Pulmonary artery endothelial cell (primary cell): ENCODE measurements at regions not wholly inside any gene's neighbourhood (a gene's known extent, or its start where the extent isn't known, plus 50 kb on each side); places are given as distances from the start of the nearest gene placed in this dataset.
"Not testable (repeated sequence)": the region's sequence is repeated elsewhere in the genome, so short reads cannot be mapped to it uniquely, and the experiment has no call there.

Experiments used
- DNase-seq: peaks from one replicate; pipeline ENCODE4 v3.0.0-alpha.2; 2011; ENCODE audit warnings: low read depth, low spot score

DNA sequence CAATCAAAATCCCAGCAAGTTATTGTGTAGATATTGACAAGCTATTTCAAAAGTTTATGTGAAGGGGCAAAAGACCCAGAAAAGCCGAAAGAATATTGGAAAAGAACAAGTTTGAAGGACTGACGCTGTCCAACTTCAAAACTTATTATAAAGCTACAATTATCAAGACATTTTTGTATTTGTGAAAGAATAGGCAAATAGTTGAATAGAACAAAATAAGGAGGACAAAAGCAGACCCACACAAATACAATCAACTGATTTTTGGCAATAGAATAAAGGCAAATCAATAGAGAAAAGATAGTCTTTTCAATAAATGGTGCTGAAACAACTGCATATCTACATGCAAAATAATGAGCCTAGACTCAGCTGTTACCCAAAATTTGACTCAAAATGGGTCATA lies 807.7 kb upstream of the CDH6 start:
- no peak for DNase-seq

DNA sequence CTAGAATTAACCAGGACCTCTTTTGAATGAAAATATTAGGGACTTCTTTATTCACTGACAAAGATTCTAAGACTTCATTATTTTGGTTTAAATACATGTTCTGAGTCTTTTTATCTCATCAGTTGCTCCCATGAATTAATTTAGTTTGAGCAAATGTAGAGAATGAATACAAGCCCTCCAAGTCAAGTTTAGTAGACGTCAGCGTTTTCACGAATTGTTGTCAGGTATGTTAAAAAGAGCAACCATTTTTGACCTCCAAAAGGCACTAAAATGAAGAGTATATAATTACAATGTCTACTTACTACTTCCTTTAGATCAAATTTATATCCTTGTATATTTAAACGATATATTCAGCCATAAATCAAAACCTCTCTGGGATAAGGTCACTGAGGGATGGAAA lies 809.3 kb upstream of the CDH6 start:
- no peak for DNase-seq

DNA sequence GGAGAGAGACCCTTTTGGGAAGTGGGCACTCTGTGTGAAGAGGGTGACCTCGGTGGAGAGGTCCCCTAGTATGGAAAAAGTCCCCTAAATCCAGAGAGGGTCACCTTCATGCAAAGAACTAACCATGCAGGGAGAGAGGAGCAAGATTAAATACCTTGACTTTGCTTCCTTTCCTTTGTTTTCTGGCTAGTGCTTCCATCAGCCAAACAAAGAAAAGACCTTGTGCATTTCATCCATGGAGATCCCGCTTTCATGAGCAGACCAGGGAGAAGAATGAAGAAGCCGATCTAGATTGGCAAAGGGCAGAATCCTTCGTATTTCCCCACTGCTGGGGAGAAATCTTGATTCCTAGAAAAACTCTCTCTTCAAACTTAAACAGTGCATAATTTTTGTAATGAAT lies 813.3 kb upstream of the CDH6 start:
- no peak for DNase-seq

DNA sequence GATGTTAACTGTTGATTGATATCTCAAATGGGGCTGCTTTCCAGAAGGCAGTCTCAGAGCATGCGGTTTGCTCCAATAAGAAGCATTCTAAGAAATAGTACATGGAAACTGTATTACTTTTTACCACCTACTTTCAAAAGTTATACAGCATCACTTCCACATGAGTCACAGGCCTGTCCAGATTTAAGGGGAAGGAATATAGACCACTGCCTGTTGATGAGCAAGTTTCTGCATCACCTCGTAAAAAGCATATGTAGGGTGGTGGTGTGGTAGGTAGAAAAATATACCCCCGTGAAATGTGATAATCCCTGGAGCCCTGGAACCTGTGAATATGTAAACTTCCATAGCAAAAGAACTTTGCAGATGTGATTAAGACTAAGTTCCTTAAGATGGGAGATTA lies 816.6 kb upstream of the CDH6 start:
- no peak for DNase-seq

DNA sequence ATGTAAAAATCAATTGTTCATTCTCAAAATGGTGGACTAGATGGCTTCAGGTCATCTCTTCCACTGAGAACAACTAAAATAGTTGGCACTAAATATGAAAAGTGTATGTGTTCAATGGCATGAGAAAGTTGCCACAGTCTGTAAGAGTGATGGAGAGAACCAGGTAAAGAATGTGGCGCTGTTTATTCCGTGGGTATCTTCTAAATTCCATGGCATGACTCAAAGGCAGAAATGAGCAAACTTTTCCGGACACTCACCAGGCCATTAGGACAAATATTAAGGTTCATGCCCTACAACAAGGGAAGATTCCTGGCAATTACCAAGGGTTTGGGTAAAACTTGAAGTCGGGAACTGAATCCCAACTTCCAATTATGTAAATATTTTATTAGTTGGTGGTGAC lies 825.4 kb upstream of the CDH6 start:
- DNase-seq: no peak

DNA sequence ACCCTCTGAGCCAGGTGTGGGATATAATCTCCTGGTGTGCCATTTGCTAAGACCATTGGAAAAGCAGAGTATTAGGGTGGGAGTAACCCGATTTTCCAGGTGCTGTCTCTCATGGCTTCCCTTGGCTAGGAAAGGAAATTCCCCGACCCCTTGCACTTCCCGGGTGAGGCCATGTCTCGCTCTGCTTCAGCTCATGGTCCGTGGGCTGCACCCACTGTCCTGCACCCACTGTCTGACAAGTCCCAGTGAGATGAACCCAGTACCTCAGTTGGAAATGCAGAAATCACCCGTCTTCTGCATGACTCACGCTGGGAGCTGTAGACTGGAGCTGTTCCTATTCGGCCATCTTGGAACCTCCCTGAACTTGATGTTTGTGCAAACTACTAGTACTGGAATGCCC lies 828.5 kb upstream of the CDH6 start:
- not testable (repeated sequence) for DNase-seq

DNA sequence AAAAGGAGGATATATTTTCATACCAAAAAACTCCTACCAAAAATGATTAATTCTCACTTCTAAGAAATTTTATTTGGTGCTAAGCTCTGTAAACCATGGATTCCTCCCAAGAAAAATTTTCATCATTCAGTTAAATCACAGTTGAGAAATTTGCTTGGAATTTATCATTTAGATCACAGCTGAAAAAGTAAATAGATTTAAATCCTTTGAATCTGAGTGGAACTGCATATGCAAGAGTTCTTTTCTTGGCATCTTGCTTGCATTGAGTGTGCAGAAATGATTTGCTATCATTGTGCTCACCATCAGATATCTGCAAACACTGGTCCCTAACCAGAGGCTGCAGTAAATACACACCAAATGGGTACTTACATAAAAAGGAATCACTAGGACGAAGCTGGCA lies 836.1 kb upstream of the CDH6 start:
- DNase-seq: no peak

DNA sequence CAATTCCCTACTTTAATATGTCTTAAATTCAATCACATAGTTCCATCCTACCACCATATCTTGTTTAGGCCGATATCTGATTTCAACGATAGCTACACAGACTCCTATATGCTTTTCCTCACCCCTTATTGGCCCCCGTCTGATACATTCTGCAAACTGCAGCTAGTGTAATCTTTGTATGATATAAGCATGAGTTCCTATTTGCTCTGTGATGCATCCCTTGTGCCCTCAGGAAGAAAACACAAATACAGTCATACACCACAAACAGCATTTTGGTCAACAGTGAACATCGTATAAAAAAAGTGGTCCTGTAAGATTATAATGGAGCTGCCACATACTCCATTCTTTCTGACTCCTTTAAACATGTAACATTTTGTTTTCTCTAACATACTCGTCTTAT lies 837.8 kb upstream of the CDH6 start:
- no peak for DNase-seq

DNA sequence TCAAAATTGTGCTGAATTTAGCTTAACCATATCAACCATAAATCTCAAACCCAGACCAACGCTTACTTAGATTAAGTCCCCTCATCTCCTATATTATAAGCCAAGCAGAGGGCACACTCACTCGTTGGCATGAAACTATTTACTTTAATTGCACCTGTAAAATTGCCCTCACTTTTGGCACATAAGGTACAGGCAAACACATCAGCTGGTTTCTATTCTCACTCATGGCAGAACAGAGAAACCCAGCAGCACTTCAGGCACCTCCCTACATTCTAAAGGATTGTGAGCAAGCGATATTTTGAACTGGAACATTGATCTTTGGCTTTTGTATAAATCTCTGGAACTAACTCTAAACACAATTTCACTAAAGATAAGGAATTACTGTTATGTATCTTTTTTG lies 845.6 kb upstream of the CDH6 start:
- no peak for DNase-seq

DNA sequence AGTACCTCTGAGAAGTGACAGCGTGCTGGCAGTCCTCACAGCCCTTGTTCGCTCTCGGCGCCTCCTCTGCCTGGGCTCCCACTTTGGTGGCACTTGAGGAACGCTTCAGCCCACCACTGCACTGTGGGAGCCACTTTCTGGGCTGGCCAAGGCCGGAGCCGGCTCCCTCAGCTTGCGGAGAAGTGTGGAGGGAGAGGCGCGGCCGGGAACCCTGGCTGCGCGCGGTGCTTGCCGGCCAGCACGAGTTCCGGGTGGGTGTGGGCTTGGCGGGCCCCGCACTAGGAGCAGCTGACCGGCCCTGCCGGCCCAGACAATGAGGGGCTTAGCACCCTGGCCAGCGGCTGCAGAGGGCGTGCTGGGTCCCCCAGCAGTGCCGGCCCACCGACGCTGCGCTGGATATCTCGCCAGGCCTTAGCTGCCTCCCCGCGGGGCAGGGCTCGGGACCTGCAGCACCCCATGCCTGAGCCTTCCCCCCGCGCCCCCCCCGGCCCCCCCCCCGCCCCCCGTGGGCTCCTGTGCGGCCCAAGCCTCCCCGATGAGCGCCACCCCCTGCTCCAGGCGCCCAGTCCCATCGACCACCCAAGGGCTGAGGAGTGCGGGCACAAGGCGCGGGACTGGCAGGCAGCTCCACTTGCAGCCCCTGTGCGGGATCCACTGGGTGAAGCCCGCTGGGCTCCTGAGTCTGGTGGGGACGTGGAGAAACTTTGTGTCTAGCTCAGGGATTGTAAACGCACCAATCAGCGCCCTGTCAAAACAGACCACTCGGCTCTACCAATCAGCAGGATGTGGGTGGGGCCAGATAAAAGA lies 847.7 kb upstream of the CDH6 start:
- not testable (repeated sequence) for DNase-seq

DNA sequence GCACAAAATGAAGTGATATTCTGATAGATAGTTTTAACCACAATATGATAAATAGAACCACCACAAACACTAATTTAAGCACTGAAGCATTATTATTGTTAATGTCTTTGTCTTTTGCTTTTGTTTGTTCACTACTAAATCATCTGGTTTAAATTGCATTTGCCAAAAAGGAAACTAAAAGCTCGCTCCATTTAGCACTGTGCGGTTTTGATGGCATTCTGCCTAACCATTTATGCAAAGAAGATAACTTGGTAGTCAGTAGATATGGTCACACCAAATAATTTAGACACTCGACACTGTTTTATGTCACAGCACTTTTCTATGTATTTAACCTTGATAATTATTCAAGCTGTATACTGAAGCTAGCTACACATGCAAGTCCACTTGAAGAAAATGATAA lies 849.8 kb upstream of the CDH6 start:
- no peak for DNase-seq

DNA sequence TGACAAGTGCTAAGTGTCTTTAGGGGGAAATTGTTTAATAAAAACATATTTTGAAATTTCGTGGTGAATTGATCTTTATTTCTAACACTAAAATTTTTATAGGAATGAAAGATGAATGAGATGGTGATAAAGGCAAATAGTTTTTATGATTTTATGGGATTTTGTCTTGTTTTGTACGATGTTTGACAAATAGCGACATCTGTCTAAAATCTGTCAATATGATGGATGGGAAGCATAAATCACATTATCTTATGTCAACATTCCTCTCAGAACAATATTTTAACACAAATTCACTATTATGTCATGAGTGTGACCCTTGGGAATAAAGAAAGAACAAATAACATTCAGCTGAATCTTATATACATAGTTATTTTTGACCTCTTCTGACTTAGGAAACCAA lies 852.0 kb upstream of the CDH6 start:
- no peak for DNase-seq

DNA sequence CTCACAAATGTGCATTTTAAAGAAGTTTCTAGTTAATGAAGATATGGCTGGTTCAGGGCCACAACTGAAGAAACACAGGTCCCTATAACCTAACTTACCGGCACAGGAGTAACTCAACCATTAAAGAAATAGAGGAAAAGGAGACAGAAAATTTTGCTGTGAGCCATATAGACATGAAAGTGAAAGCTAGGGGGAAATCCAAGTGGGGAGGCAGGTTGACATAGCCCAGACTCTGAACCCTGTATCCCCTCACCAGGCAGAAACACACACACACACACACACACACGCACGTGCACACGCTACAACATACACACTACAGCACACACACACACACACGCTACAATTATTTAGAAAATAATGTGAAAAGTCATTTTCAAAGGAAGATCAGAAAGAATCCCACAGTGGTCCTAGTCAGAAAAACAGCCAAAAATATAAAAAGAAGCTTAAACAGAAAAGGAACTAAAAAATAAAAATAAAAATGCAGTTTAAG lies 856.4 kb upstream of the CDH6 start:
- no peak for DNase-seq

DNA sequence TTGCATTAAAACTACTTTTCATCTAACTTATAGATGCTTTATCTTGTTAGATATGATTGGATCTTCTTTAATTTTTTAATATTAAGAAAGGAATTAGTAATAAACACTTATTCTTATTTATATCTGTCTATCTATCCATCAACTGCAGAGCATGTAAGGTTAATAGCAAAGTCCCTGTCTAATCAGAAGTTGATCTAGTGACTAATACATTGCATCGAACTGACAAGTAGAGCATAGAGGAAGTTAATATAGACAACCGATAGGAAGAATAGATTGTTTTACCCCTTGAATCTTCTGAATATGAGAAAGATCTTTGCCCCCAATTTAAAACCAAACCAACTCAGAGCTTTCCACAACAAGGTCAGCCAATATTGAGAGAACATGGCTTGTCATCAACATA lies 862.0 kb upstream of the CDH6 start:
- no peak for DNase-seq

DNA sequence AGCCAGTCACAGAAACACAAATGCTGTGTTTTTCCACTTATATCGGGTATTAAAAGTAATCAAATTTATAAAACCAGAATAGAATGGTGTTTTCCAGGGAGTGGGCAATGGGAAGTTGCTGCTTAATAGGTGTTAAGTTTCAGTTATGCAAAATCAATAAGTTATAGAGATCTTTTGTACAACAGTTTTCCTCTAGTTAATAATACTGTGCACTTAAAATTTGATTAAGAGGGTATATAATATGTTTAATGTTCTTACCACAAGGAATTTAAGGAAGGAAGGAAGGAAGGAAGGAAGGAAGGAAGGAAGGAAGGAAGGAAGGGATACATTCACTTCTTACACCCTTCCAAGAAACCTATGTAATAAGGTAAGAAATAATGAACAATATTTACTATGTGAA lies 867.7 kb upstream of the CDH6 start:
- no peak for DNase-seq

DNA sequence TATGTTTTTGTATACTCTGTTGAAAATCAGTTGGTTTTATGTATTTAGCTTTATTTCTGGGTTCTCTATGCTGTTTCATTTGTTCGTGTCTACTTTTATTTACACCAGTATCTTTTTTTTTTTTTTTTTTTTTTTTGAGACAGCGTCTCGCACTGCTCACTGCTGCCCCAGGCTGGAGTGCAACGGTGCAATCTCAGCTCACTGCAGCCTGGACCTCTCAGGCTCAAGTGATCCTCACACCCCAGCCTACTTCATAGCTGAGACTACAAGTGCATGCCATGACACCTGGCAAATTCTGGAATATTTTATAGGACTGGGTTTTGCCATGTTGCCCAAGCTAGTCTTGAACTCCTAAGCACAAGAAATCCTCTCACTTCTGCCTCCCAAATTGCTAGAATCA lies 869.4 kb upstream of the CDH6 start:
- no peak for DNase-seq

DNA sequence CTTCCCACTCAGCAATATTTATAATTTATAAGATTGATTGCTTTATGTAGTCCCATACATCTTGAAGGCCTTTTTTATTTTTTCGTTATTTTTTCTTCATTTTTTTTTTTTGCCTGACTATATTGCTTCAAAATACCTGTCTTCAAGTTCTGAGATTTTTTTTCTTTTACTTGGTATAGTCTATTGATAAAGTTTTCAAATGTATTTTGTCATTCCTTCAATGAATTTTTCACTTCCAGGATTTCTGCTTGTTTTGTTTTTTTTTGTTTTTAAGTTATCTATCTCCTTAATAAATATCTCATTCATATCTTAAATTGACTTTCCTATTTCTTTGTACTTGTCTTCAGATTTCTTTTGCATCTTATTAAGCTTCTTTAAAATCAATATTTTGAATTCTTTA lies 905.6 kb upstream of the CDH6 start:
- no peak for DNase-seq

DNA sequence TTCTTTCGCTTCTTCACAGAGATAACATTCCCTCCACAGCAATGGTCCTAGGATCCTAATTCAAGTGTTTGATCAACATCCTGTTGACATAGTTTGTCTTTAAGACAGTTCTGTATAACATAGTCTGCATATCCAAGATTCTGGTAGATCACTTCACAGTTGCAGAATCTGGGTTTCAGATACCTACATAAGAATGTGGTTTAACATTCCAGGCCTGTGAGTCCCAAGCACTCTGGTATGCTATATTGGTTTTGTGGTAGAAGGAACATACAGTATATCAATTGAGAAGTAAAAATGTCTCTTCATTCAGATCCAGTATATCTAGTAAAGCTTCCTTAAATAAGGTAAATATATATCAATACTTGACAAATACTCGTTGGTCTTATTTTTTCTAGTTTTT lies 914.2 kb upstream of the CDH6 start:
- DNase-seq: no peak

DNA sequence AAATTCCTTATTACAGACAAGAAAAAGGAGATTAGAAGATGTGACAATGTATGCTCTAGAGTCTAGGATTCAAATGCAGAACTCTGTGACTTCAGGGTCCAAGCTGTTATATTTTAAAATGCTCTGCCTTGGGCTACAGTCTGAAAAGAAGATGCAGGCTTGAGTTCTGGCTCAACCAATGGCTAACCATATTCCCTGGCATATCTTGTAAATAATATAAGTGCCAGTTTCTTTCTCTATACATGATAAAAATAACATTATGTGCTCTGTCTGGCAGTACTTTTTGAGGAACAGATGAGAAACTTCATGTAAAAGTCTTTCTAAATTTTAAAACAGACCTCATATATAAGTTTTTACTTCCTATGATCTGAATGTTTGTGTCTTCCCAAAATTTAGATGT lies 926.5 kb upstream of the CDH6 start:
- no peak for DNase-seq

DNA sequence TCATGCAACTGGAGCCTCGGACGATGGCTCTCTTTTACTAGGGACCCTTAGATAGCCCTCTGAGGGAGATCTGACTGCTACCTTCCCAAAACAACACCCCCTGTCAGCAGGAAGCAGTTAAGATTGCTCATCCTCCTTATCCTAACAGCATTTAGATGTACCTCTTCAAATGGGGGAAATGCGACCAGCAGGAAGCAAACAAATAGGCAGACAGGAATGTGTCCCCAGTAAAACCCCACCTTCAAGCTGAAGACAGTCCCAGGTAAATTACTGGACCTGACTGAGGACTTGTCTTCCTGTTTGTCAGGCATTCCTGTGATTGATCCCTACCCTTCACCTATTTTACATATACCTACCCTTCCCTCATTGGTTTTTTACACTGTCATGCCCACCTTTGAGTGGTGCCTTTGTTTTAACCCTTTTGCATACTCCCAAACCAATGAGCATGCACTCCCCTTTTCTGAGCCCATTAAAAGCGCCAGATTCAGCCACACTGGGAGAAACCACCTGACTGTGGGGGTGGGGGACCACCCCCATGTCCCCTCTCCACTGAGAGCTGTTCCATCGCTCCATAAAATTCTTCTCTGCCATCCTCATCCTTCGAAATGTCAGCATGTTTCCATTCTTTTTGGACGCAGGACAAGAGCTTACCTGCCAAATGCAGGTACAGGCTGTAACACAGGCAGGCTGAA lies 954.0 kb upstream of the CDH6 start:
- DNase-seq: no peak

DNA sequence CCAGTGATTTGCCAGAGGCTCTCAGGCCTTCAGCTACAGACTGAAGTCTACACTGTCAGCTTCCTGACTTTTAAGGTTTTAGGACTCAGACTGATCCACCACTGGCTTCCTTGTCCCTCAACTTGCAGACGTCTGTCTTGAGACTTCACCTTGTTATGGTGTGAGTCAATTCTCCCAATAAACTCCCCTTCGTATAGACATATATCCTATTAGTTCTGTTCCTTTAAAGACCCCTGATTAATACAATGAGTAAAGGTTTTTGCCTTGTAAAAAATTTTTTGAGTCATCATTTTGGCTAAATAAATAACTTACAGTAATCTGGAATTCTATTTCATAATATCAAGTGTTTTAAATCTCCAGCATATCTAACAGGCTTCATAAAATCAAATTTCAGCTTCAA lies 956.3 kb upstream of the CDH6 start:
- DNase-seq: no peak

DNA sequence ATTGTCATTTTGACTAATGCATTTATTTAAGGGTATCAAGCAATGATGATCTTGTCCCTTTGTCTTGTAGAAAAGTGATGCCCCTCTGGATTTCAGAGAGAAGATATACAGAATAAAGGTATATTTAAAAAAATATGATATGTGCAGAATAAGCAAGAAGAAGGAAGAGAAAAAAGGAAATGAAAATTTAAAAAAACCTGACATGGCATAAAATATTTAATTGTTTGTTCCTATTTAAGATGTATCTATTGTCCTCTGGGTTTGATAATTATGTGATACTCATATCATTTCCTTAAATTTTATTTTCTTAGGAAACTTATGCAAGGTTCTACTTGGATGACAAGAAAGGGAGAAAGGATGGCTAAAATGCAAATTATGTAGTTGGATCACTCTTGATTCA lies 983.7 kb upstream of the CDH6 start:
- DNase-seq: no peak

DNA sequence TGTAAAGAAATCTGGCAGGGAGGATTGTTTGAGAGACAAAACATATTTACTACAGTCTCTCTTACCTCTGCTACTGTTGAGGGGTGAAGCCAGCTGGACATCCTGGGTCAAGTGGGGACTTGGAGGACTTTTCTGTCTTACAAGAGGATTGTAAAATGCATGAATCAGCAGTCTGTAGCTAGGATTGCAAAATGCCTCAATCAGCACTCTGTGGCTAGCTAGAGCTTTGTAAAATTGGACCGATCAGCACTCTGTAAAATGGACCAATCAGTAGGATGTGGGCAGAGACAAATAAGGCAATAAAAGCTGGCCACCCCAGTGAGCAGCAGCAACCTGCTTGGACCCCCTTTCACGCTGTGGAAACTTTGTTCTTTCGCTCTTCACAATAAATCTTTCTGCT lies 995.8 kb upstream of the CDH6 start:
- DNase-seq: no peak
